ENCODE measurements at regions not wholly inside any gene's neighbourhood (a gene's known extent, or its start where the extent isn't known, plus 50 kb on each side); places are given as distances from the start of the nearest gene placed in this dataset.
"Not testable (repeated sequence)": the region's sequence is repeated elsewhere in the genome, so short reads cannot be mapped to it uniquely, and the experiment has no call there.

DNA sequence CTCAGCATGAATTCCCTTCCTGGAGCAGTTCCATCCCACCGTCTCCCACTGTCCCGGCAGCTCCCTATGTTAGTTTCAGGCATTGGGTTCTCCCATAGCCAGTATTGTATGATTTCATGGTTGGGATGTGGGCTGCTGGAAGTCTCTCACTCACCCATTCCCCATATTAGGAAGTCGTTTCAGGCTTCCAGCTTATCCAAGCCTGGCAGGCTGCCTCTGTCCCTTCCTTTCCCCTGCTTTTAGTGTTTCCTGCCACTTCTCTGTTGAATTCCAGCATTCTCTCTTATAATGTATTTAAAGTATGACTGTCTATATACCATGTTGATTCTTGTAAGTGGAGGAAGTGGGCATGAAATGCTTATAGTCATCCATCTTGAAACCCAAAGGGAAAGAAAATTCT is 309.7 kb upstream of the RBMS3 start:
- no peak for DNase-seq

DNA sequence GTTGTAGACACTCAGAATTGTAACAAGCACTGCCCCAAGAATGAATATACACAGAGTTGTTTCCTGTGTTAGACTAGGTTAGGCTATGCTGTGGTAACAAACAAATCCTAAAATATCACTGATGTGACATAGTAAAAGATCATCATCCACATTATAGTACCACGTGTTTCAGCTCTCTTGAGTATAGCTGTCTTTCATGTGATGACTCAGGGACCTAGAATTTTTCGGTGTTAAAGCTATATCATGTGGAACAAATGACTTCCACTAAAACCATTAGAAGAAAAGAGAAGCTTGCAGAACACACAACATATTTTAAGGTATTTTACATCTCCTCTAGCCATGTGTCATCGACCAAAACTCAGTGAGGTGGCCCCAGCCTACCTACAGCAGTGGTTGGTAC is 307.9 kb upstream of the RBMS3 start:
- no peak for DNase-seq

DNA sequence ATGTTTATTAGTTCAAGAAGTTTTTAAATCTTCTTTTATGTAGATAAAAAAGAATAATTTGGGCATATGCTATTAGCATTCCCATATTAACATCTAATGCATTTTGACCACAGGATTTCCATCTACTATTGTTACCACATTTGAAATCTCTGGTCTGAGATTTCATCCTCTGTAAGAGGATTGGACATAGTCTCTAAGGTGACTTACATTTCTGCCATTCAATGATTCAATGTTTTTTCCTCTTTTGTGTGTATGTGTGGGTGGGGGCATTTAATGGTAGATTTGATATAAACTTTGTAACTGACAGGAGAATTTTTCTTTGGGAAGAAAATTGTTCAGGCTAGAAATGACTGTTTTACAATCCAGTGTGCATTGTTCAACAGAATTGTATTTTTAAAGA is 307.3 kb upstream of the RBMS3 start:
- no peak for DNase-seq

DNA sequence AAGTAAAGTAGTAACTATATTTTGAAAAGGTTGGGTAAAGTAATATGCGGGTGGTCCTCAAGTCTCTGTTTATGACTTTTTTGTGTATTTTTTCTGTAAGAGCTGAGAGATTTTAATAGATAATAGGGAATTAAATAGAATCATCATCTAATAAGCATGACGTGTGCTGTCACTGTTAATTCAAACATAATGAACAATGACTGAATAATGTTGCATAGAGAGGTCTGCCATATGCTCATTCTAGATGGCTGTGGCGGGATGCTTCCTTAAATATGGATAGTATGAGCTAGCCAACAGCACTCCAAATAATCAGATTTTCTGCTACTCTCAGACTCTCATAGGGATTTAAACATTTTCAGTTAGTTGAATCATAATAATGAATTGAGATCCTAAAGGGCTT is 302.8 kb upstream of the RBMS3 start:
- no peak for DNase-seq

DNA sequence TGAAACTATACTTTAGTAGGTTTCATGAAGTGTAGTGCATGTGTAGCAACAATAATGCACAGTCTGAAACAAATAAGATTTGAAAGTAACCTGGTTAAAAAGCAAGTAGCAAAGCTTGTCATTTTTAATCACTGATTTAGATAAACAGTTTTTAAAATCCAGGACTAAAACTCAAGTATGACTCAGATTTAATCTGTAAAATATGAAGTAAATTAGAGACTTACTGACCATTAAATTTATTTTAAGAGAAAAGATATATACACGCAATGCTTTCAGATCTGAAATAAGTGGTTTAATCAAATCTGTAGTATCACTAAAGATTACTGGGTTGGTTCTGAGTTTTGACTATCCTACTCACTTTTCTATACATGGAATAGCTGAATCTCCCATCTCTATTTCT is 300.7 kb upstream of the RBMS3 start:
- no peak for DNase-seq

DNA sequence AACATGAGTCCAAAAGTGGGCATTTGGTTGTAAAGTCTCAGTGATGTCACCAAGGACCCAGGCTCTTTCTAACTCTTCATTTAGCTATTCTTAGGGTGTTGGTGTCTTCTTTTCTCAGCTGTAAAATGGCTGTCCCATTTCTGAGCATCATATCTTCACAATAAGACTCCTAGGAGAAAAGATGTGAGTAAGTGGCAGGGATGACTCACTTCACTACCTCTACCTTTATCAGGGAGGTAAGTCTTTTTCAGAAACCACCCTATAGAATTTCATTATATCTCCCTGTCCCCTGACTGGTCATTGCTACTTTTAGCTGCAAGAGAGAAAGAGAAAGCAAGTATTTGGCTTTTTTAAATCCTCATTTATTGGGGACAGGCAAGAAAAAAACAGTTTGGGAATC is 300.2 kb upstream of the RBMS3 start:
- no peak for DNase-seq

DNA sequence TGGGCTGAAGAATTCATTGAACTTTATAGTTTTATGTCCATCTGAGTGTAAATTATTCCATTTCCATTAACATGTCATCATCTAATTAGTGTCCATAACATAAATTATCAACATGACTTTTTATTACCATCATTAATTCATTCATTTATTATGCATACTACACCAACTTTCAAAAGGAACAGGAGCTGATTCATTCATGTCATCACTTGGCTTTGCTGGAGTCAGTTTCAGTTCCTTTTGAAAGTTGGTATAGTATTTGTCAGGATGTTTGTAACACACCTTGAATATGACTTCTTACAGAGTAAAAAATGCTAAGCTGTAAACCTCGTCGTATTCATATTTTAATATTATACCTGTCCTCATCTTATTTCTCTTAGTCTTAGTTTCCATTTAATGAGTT is 298.0 kb upstream of the RBMS3 start:
- DNase-seq: no peak

DNA sequence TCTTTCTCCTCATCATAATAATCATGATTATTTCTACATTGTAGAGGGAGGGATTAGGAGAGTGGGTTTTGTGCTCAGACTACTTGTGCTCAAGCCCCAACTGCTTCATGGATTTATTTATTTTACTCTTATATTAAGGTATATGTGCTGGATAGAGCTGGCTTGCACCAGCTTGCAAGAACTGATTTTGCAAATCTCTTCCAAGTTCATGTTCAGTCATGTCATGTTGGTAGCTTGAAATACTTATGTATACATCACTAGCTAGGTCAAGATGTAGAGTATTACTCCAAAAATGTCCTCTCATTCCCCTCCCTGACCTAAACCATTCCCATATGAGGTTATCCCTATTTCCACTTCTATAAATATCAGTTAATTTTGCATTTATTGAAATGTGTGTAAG is 293.9 kb upstream of the RBMS3 start:
- DNase-seq: no peak

DNA sequence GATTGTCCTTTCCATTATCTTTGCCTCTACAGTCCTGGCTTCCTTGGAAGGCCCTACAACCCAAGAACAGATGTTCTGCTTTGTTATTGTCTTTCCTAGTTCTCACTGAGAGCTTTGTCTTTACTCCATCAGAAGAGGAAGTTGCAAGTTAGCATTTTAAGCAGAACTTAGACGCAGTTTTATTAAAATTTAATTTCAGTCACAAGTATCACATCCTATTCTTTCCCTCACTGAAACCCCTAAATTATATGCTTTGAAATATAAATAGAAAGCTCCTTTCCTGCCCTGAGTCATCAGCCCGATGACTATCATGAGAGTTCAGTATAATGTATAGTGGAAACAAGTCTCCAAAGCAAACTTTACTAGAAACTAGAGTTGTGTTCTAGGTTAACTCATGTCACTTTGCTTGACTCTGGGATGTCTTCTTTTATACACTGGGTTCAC is 291.2 kb upstream of the RBMS3 start:
- no peak for DNase-seq

DNA sequence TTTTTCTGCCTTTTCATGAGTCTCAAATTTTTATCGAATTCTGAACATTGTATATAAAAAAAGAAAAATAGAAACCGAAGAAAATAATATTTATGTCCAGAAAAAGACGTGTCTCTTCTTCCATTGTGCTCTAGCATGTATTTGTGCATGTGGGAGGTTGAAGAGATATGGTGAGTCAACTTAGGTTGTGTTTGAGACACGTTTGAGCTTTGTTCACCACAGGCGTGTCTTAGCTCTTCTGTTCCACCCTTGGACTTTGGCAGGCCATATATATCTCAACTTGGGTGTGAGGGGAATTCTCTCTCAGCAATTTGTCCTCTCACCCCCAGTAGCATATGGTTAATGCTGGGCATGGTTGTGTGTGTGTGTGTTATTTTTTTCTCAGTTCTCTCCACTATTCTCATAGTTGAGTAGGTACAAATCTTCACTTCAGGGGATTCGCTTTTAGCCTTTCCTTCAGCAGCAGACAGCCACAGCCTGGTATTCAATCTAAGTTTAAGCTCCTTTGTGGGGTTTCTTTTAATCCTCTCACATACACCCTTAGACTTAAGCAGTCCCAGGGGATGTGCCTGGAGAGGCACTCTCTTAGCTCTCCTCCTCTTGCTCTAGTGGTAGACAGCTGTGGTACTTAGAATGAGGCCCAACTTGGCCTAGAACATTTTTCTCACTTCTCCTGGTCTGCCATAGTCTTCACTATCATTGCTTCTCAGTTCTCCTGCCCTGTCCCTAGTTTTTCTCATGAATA is 286.5 kb upstream of the RBMS3 start:
- DNase-seq: no peak

DNA sequence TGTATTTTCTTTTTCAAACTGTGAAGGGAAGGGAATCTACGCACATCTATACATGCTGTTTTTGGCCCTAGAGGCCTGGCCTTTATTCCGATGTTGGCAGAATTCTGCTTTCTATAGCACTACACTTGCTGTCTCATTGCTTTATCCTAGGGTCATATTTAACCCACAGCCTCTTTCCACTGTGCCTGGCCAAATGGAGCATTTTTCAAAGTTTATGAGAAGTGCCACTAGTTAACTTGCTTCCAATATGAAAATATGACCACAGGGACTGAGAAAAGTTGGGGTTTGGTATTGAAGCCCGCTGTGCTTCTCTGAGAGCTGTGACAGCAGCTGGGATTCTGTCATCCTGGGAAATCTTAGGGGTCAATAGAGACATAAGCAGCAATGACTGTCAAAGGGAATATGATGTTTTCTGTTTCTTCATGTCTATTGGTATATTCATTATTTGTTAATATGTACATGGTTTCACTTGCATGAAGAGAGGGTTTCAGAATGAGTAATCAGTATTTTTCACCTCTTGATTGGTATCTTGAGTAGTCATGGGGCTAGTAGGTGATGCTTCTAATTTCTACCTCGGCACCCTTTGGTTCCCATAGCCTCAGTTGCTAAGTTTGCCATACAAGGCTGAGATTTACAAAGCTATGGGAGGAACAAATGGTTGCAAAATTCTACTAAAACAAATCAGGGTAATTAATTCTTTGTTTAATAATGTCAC is 275.8 kb upstream of the RBMS3 start:
- no peak for DNase-seq

DNA sequence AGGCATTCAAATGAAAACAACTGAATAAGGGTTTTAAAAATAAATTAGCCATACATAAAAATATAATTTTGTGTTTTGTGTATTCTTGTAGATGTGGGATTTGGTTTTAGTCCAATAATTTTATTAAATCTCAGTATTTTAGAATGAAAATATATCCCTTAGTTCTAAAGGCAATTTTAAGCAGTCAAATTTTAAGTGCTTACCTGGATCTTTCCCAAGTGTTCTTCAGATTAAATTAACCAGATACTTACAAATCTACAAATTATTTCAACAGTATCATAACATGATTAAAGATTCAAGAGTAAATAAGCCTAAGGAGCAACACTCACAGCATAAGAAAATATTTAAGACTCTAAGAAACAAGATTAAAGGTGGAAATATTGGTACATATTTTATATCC is 275.0 kb upstream of the RBMS3 start:
- no peak for DNase-seq

DNA sequence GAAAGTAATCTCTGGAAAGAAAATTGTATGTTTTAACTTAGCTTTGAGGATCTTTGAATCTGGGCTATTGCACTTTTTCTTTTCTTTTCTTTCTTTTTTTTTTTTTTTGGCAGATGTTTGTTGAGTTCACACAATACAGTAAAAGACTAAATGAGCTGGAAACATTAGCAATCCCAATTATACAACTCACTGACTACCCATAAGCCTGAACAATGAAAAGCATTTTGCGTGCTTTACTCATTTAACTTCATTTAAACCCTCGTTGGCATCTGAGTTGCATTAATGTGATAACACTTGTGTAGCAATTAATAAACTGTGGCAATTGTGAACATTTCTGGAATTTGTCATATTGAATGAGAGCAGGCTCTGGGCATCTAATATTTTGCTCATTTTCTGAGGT is 269.4 kb upstream of the RBMS3 start:
- DNase-seq: no peak

DNA sequence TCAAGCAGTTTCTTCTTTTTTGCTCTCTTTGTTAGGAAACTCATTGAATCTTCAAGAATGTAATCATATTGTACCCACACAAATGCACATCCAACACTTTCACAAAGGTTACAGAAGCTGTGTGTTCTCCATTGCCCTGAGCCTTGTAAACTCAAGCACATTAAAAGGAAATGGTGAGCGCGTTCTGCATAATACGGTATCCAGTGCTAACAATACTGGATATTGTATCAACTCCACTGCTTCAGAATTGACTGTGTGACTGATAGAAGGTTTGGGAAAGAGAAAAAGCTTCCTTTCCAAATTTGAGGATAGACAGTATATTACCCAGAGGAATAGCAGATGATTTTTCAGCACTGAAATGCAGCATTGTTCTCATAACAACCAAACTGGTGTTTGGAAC is 268.9 kb upstream of the RBMS3 start:
- no peak for DNase-seq

DNA sequence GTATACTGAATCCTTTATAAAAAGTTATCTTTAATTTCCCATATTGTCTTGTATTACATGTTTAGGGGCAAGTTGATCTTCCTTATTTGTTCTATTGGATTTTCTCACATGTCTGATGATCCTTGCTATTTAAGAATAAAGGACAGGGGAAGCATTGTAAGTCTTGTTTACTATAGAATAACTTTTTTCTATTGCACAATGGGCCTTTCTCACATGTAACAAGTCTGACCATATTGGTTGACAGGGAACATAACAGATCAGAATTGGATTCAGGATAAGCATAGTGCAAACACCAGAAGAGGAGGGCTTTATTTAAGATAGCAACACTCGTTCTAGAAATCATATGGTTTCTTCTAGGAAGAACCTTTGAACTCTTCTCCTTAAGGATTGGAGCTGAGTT is 257.9 kb upstream of the RBMS3 start:
- no peak for DNase-seq

DNA sequence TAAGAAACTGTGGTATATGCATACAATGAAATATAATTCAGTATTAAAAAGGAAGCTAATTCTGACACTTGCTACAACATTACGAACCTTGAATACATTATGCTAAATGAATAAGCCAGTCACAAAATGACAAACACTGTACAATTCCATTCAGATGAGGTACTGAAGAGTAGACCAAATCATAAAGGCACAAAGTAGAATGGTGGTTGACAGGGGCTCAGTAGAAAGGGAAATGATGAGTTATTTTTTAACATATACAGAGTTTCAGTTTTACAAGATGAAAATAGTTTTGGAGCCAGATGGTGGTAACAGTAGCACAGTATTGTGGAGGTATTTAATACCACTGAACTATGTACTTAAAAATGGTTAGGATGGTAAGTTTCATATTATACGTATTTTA is 254.6 kb upstream of the RBMS3 start:
- DNase-seq: no peak

DNA sequence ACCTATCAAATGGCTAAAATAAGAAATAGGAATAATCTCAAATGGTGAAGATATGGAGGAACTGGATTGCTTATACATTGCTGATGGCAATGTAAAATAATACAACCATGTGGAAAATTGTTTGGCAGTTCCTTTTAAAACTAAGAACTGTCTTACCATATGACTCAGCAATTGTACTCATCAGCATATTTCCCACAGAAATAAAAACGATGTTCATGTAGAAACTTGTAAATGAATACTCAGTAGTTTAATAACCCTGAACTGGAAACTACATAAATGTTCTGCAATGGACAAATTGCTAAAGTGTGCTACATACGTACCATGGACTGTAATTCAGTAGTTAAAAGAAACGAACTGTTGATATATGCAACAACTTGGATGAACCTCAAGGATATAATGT is 253.9 kb upstream of the RBMS3 start:
- DNase-seq: no peak

DNA sequence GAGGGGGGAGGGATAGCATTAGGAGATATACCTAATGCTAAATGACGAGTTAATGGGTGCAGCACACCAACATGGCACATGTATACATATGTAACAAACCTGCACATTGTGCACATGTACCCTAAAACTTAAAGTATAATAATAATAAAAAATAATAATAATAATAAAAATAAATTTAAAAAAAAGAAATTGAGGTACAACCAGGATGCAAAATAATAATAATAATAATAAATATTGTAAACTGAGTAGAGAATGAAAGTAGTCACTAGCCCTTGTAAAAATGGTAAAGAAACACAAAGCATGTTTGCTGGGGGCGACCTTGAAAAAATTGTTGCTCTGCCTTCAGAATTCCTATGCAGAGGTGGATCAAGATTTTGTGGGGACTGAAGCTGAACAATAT is 249.7 kb upstream of the RBMS3 start:
- not testable (repeated sequence) for DNase-seq

DNA sequence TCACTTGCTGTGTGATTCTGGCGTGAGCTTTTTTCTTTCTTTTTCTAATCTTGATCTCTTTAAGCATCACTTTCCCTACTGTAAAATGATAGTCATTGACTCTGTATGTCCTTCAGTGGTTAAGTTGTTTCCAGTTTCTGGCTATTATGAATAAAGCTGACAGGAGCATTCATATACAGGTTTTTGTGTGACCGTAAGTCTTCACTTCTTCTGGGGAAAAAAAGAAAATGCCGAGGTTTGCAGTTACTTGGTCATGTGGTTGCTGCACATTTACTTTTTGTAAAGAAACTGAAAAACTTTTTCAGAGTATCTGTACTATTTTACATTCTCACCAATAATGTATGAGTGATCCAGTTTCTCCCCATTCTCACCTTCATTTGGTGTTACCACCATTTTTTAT is 247.4 kb upstream of the RBMS3 start:
- no peak for DNase-seq

DNA sequence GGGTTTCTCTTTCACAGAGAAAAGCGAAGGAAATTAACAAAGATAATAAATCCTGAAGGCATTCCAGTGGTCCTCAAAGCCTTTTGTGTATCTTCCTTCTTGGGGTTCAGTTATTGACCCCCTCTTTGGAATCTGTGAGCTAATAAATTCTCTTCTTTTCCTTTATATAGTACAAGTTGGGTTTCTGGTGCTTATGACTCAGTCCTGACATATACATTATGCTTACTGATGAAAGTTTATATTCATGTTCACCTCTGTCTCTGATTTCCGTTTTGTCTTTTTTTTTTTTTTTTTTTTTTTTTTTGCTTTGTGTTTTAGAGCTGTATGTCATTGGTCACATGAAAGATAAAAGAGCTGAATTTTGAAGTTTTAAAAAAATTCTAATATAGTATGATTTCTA is 230.7 kb upstream of the RBMS3 start:
- no peak for DNase-seq

DNA sequence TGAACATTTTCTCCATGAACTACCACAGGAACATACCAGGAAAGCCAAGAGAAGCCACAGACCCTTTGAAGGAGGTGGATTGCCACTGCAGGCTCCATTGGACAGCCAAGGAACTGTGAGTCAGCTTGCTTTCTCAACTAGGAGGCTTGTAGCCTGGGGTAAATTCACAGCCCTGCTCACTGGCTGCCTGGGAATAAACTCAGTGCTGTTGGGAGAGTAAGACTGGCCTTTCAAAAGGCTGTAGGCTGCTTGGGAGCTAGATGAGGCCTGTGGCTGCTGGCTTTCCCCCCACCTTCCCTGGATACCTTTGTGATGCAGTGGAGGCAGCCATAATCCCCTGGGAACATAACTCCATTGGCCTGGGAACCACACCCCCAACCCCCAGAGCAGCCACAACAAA is 223.5 kb upstream of the RBMS3 start:
- DNase-seq: no peak

DNA sequence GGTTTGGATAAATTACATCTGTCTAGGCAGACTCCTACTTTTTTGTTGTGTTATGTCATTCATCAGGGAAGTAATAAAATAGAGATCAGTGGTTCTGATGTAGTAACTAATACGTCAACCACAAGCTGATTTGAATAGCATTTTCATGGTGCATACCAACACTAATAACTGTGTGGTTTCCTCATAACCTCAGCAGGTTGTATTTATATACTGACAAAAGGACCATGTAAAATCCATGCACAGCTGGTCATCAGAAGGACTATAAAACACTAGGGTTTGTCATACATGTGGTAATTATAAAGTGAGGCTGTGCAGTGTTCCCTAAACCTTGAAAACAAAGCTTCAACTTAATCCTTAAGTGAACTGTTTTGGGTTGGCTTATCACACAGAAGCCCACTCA is 216.8 kb upstream of the RBMS3 start:
- DNase-seq: no peak

DNA sequence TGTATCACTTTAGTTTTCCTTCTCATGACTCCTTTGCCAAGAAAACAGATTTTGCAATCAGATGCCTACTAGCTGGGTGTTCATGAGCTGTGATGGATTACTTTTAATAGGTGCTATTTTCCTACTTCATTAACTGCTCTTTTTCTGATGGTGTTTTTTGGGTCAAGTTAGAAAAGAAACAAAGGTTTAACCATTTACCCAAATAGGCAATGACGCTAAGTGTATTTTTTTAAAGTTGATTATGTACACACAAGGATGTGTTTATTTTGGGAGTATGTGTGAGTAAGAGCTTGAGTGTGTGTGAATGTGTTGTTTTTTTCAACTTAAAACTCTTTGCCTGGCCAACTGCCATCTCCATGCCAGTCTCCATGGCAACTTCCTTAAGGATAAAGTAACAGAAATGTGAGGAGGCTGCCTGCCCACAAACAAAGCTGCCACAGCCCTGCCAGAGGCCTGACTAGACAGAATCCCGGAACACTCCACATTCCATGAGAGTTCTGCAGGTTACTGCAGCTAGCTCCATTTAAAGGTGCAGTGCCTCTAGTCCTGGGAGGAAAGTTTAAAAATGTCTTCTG is 215.6 kb upstream of the RBMS3 start:
- peak; percentile 48 for DNase-seq

DNA sequence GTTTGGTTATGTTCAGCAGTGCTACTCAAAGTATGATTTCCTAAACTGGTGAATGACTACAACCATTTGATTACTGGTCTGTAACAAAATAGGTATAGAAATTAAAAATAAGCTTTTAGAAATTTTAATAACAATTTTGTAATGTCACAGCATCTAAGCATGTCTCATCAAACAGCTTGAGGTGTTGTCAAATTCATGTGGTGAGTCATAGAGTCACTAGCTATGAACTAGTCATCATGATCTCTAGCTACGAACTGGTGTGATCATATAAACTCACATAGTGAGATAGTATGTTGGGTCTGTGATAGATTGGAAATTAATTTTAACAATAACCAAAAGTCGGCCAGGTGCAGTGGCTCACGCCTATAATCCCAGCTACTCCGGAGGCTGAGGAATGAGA is 213.9 kb upstream of the RBMS3 start:
- no peak for DNase-seq
